Ovary (tissue), 7 donors: ENCODE measurements at regions not wholly inside any gene's neighbourhood (a gene's known extent, or its start where the extent isn't known, plus 50 kb on each side); places are given as distances from the start of the nearest gene placed in this dataset.

Source experiments
- DNase-seq, 5 donors: peaks; one replicate each; pipeline ENCODE4 v3.0.0-alpha.2; 2019 to 2020
- H3K27ac ChIP-seq, 2 donors: fragments of 200-600 bp; one replicate each; pipeline versions ENCODE4 v1.5.1 to v1.8.0; 2019 to 2022
- H3K27me3 ChIP-seq: fragments of 200-600 bp; one replicate; pipeline ENCODE4 v1.8.0; 2022
- H3K36me3 ChIP-seq: fragments of 200-600 bp; sonication (generic); one replicate; pipeline ENCODE4 v1.5.1; 2019
- H3K4me1 ChIP-seq: one replicate; pipeline ENCODE4 v1.8.1; 2013; ENCODE audit warnings: mild to moderate bottlenecking, moderate library complexity; ENCODE audit not compliant: insufficient read depth
- H3K4me3 ChIP-seq: fragments of 200-600 bp; sonication (generic); one replicate; pipeline ENCODE4 v1.5.1; 2017
- H3K9me3 ChIP-seq, 2 donors: fragments of 200-600 bp in 1 of 2; sonication (generic) in 1 of 2; one replicate each; pipeline versions ENCODE4 v1.5.1 to v1.8.1; 2013 to 2019; ENCODE audit warnings: mild to moderate bottlenecking in 1 of 2, moderate library complexity in 1 of 2
- EP300 ChIP-seq: sonication (generic); formaldehyde crosslinking; IDR thresholded peaks from one replicate; pipeline ENCODE4 v1.6.1; 2017; ENCODE audit warnings: antibody characterized with exemption
- POLR2A ChIP-seq: fragments of 450-650 bp; IDR thresholded peaks from one replicate; pipeline ENCODE4 v1.6.1; 2017; ENCODE audit warnings: antibody characterized with exemption, mild to moderate bottlenecking, moderate library complexity
- WGBS, 3 donors: extraction: QIAGEN DNeasy Blood & Tissue Kit in 1 of 3; methylation state at CpG; one replicate each; pipeline versions ENCODE4 v1.1.5 to v1.1.7; 2013 to 2017; 5-methylcytosine and 5-hydroxymethylcytosine counted together
- intact Hi-C, 4 donors: fragments of 100-400 bp; cut with DNase I; formaldehyde crosslinking; loops; one replicate each; pipeline versions ENCODE4 v1.11.0 to v1.15.1; 2022 to 2023
- TF ChIP-seq, protein P1 (sequence below), 3 donors: fragments of 450-650 bp in 2 of 3; fragments of 200-600 bp in 1 of 3; IDR thresholded peaks; one replicate each; pipeline versions ENCODE4 v1.5.1 to v1.8.0; 2016 to 2022; ENCODE audit warnings: antibody characterized with exemption in 3 of 3, mild to moderate bottlenecking in 1 of 3
- donor health status: DM: no; HTN: no; CAD: no; lungs with moderate emphysema.
- donor health status: DM: no; HTN: no; CAD: no.
- donor health status: Bipolar disorder and iron deficiency.
- donor health status: DM: no; HTN: no; CAD: no.
- donor health status: DM: yes; HTN: yes; CAD: no.

DNA sequence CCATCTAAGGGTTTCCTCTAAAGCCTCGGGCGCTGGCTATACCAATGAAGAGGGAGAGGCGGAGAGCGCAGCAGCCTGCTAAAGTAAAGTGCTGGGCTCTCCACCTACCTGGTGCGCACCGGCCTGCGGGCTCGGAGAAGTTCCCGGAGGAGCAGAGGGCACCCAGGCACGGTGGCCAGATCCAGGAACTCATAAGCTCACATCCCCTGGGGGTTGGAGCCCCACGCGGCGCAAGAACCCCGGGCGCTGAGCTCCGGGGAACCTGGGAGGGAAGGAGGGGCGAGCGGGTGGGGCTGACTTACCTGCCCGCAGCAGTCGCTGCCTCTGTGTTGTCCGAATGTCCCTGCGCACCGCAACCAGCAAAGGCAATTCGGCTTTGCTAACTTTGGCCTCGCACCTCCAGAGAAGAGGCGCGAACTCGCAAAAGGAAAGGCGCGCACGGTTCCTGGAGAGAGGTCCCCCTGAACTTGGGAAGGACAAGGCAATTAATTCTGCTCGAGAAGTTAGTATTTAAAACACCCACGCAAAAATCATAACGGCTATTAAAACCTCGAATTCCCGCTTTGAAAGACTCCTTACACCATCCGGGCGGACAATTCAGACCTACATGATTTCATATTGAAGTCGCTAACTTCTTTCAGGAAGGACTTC is 127.6 kb upstream of the C11orf58 start:
- no peak overlapping the region for H3K4me3 ChIP-seq
- no peaks in the 10 kb centered on the region for H3K27me3 ChIP-seq
- intact Hi-C loops: loop anchor here in 2 of 4 donors (5.0 to 10.0 kb wide), 2 partner anchors 1279 to 1286 kb away; no protein-coding TSS in a partner anchor
- WGBS, 3 donors: 40 to 53% (median 43%) methylated on average over 39 of the region's 39 CpGs
- TF ChIP-seq EP300 (no peak), POLR2A (no peak)
- TF ChIP-seq, protein P1, sequence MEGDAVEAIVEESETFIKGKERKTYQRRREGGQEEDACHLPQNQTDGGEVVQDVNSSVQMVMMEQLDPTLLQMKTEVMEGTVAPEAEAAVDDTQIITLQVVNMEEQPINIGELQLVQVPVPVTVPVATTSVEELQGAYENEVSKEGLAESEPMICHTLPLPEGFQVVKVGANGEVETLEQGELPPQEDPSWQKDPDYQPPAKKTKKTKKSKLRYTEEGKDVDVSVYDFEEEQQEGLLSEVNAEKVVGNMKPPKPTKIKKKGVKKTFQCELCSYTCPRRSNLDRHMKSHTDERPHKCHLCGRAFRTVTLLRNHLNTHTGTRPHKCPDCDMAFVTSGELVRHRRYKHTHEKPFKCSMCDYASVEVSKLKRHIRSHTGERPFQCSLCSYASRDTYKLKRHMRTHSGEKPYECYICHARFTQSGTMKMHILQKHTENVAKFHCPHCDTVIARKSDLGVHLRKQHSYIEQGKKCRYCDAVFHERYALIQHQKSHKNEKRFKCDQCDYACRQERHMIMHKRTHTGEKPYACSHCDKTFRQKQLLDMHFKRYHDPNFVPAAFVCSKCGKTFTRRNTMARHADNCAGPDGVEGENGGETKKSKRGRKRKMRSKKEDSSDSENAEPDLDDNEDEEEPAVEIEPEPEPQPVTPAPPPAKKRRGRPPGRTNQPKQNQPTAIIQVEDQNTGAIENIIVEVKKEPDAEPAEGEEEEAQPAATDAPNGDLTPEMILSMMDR (IDR thresholded peaks at IDR 0.05): no peak
- H3K9me3 ChIP-seq: no peaks in the 10 kb centered on the region
- peaks cover 4% of the 10 kb centered on the region for H3K4me1 ChIP-seq
- no peak overlapping the region for H3K27ac ChIP-seq
- H3K36me3 ChIP-seq: no peaks in the 10 kb centered on the region
- DNase-seq: no peak

- no peaks in the 10 kb centered on the region for H3K9me3 ChIP-seq
- H3K4me1 ChIP-seq: peaks cover 4% of the 10 kb centered on the region
- H3K4me3 ChIP-seq: no peak overlapping the region
- no peak for DNase-seq
- H3K36me3 ChIP-seq: no peaks in the 10 kb centered on the region
- H3K27me3 ChIP-seq: no peaks in the 10 kb centered on the region
- intact Hi-C loops: loop anchor here in 2 of 4 donors (5.0 to 10.0 kb wide), 2 partner anchors 1278 to 1285 kb away; no protein-coding TSS in a partner anchor
- WGBS, 3 donors: 72 to 79% (median 79%) methylated on average over 23 of the region's 23 CpGs
- TF ChIP-seq, protein P1 (IDR thresholded peaks at IDR 0.05): no peak
- TF ChIP-seq POLR2A: no peak
- TF ChIP-seq EP300: no peak
- no peak overlapping the region for H3K27ac ChIP-seq
Measured at GRCh38 chr11:16610213-16610737, 128.2 kb upstream of the C11orf58 start.

GRCh38 chr11:16609769-16610168 is 128.7 kb upstream of the C11orf58 start:
- no peak overlapping the region for H3K27ac ChIP-seq
- intact Hi-C loops: loop anchor here in 3 of 4 donors (5.0 to 10.0 kb wide), 4 partner anchors 955 to 1285 kb away; no protein-coding TSS in a partner anchor
- no peaks in the 10 kb centered on the region for H3K9me3 ChIP-seq
- TF ChIP-seq, protein P1 (IDR thresholded peaks at IDR 0.05): no peak
- no peak for TF ChIP-seq EP300
- TF ChIP-seq POLR2A: no peak
- peaks cover 4% of the 10 kb centered on the region for H3K4me1 ChIP-seq
- no peaks in the 10 kb centered on the region for H3K36me3 ChIP-seq
- 87 to 91% (median 87%) methylated on average over 3 of the region's 3 CpGs for WGBS, 3 donors
- H3K4me3 ChIP-seq: no peak overlapping the region
- no peak for DNase-seq
- no peaks in the 10 kb centered on the region for H3K27me3 ChIP-seq

- no peak for TF ChIP-seq POLR2A
- no peak for TF ChIP-seq EP300
- TF ChIP-seq, protein P1 (IDR thresholded peaks at IDR 0.05): no peak
- intact Hi-C loops: loop anchor here (2.0 to 10.0 kb wide), 3 partner anchors 953 to 957 kb away; no protein-coding TSS in a partner anchor
- Histone ChIP-seq H3K36me3 (no peaks in the 10 kb centered on the region), H3K4me1 (peaks cover 3% of the 10 kb centered on the region), H3K27ac (no peak overlapping the region), H3K9me3 (no peaks in the 10 kb centered on the region), H3K27me3 (no peaks in the 10 kb centered on the region), H3K4me3 (peak overlapping the region; percentile 41)
- 22 to 24% (median 23%) methylated on average over 25 of the region's 25 CpGs for WGBS, 3 donors
- peak; percentile 26 to 62 (median 57) for DNase-seq
Measured at GRCh38 chr11:16607675-16608644, 130.5 kb upstream of the C11orf58 start.
